ENCODE measurements at regions not wholly inside any gene's neighbourhood (a gene's known extent, or its start where the extent isn't known, plus 50 kb on each side); places are given as distances from the start of the nearest gene placed in this dataset.

- DNase-seq (ENCODE audit: missing footprints), result no peak
- intact Hi-C loops (cut with DNase I), result no loop called here
- no peak for ATAC-seq
Measured at GRCh38 chr7:25900877-25901276, 251.1 kb upstream of the NFE2L3 start.

DNA sequence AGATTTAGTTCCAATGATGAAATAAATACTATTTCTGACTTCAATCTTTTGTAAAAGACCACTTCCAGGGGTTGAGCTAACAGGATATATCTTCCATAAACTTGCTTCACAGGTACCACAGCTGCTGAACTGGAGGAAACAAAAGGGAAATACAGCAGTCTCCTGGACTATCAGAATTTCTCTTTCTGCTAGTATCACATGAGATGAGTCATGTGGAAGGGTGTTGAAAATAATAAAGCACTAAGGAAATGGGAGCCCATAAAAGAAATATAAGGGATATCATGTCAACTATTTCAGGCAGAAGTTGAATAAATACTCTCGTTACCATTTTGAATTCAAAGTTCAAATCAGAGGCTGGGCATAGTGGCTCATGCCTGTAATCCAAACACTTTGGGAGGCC, 250.3 kb upstream of the NFE2L3 start:
- DNase-seq (ENCODE audit: missing footprints) (no peak), ATAC-seq (no peak)
- intact Hi-C loops (cut with DNase I), result no loop called here

DNA sequence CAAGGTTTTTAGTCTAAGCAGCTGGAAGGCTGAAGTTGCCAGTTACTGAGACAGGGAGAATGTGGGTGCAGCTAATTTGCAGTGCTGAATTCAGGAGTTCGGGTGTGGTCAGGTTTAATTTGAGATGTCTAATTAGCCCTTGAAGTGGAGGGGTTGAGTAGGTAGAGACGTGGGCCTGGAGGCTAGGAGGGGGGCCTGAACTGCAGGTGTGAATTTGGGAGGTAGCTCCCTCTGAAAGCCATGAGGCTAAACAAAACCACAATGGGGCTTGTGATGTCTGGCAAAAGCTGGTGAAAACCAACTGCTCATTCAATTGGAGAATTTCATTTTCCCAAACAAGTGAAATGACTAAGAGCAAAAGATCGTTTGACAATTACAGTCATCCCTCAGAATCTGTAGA, 246.0 kb upstream of the NFE2L3 start:
- no peak for DNase-seq (ENCODE audit: missing footprints)
- ATAC-seq, result no peak
- intact Hi-C loops (cut with DNase I), result no loop called here

DNA sequence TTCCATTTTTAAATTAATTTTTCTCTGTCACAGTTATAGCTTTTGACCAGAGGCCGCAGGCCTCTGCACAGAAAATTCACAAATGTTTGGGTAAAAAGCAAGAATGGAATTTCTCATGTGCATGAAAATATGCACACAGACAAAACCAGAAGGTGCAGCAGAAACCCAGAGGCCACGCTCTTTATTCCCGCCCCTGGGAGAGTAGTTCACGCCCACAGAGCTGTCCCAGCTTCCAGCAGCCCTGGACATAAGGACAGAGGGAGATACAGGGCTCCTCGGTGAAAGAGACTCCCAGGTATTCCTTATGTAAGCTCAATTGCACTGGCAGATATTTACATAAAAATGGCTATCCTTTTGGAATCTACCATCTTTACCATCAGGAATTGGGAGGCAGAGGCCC, 245.2 kb upstream of the NFE2L3 start:
- ATAC-seq, result no peak
- intact Hi-C loops (cut with DNase I), result no loop called here

GRCh38 chr7:25907214-25907613, 244.8 kb upstream of the NFE2L3 start:
- ATAC-seq (no peak), DNase-seq (ENCODE audit: missing footprints) (no peak)
- intact Hi-C loops (cut with DNase I), result no loop called here

More for the DNA sequence above, 245.2 kb upstream of the NFE2L3 start:
- no peak for DNase-seq (ENCODE audit: missing footprints)

GRCh38 chr7:25907731-25908130, 244.3 kb upstream of the NFE2L3 start:
- intact Hi-C loops (cut with DNase I), result no loop called here
- ATAC-seq (no peak), DNase-seq (ENCODE audit: missing footprints) (no peak)

DNA sequence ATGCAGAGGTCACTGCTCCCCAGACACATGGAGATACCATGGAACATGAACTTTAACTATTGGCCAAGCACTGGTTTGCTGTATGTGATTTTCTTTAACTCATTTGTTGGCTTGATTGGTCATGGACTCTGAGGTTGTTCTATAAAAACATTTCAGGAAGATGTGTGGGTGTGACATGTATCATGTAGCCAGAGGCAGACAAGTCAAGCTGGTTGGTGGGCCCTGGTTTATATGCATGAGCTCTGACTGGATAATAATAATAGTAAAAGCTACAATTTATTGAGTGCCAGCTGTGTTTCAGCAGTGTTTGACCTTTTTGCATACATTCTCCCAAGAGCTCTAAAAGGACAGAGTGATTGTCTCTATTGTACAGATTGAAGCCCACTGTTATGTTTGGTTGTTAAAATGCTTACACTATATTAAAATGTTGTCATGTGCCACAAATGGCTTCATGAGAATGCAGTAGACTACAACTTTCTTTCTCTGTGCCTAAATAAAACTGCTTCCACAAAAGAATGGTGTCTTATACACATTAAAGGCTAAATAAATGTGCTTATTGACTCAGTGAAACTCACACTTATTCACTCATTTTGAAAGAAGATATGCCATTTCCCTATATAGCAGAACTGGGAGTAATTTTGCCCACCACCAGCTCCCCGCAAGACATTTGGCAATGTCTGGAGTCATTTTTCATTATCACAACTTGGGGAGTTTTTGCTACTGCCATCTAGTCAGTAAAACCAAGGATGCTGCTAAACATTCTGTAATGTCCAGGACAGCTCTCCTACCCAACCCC, 243.6 kb upstream of the NFE2L3 start:
- intact Hi-C loops (cut with DNase I), result no loop called here
- DNase-seq (ENCODE audit: missing footprints) (no peak), ATAC-seq (no peak)

GRCh38 chr7:25911738-25912607, 240.0 kb upstream of the NFE2L3 start:
- intact Hi-C loops (cut with DNase I), result no loop called here
- ATAC-seq (no peak), DNase-seq (ENCODE audit: missing footprints) (no peak)

DNA sequence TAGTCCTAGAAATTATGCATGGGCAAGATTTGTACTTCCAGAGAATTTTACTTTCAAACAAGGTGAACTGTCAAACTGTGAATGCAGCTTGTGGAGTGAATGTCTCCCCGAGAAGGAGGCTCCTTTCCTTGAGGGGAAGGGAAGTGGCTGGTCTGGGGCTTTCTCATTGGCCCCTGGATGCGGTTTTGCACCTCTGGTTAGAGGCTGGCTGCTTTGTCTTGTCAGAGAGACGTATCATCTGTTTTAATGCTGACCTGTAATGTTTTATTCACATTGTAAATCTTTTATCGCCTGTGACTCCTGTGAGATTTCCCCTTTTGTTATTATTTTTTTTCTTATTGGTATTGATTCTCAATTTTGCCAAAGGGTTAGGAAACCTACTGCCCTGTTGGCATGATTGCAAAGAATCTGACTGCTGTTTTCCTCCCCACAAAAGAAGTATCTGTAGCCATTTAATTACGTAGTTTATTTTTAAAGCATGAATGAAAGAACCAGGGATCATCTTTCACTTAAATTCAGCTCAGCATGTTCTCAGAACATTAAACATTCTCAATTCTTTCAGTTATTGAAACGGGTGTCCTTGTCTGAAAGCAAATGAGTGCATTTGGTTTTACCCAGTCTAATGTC, 238.3 kb upstream of the NFE2L3 start:
- intact Hi-C loops (cut with DNase I), result no loop called here
- no peak for DNase-seq (ENCODE audit: missing footprints)
- ATAC-seq, result no peak

DNA sequence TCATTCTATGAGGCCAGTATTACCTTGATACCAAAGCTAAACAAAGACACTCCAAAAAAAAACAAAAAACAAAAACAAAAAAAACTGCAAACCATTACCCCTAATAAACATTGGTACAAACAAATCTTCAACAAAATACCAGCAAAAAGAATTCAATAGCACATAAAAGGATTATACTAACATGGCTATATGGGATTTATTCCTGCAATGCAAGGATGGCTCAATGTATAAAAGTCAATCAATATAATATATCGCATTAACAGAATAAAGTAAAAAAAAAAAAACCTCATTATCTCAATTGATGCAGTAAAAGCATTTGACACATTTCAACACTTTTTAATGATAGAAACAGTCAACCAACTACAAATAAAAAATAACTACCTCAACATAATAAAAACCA, 233.3 kb upstream of the NFE2L3 start:
- intact Hi-C loops (cut with DNase I), result no loop called here
- DNase-seq (ENCODE audit: missing footprints) (no peak), ATAC-seq (no peak)

DNA sequence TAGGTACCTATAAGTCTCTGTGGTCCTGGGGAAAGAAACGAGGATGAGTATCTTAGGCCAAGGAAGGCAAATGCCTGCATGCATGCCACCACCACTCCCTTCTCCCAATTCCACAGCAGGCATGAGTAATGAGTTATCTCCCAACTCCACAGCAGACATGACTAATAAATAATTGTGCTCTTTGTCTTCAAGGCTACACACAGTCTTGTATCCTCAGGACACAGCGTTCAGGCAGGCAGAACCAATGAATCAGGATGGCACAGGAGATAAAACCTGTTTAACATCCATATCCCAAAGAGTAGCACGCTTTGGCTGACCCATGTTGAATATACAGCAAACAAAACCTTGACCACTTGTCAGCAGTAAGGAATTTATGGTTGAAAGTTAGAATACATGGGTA, 229.7 kb upstream of the NFE2L3 start:
- no peak for ATAC-seq
- no peak for DNase-seq (ENCODE audit: missing footprints)
- intact Hi-C loops (cut with DNase I), result no loop called here

DNA sequence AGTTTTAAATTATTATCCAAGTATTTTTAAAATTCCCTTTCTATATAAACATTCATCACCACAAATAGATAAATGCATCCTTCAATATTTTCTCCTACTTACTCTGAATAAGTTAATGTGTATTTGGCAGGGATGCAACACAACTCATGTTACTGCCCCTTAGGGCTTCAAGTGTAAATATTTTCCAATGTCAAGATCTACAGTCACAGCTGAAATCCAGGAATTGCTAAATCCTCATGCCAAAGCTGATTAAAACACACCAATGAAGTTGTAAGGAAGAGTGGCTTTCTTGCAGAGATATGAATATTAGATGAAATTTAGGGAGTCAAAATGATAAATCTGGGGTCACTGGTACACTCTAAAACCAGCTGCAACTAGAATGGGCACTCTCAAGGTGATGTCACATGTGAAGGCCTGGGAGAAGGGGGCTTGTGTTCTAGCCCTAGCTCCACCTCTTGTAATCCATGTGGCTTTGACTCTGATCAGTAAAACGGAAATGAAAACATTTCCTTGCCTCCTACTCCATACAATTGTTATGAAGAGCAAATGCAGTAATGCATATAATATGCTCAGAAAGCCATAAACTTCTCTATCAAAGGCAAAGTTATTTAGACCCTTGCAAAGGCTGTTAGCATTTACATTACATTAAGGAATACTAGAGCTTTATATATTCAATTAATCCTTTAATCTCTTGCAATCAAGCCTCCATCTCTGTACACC, 228.1 kb upstream of the NFE2L3 start:
- ATAC-seq (no peak), DNase-seq (ENCODE audit: missing footprints) (no peak)
- intact Hi-C loops (cut with DNase I), result no loop called here

GRCh38 chr7:25926009-25926408, 226.0 kb upstream of the NFE2L3 start:
- intact Hi-C loops (cut with DNase I), result no loop called here
- ATAC-seq (no peak), DNase-seq (ENCODE audit: missing footprints) (peak; percentile 61)

GRCh38 chr7:25926451-25926850, 225.5 kb upstream of the NFE2L3 start:
- DNase-seq (ENCODE audit: missing footprints) (no peak), ATAC-seq (no peak)
- intact Hi-C loops (cut with DNase I), result no loop called here

DNA sequence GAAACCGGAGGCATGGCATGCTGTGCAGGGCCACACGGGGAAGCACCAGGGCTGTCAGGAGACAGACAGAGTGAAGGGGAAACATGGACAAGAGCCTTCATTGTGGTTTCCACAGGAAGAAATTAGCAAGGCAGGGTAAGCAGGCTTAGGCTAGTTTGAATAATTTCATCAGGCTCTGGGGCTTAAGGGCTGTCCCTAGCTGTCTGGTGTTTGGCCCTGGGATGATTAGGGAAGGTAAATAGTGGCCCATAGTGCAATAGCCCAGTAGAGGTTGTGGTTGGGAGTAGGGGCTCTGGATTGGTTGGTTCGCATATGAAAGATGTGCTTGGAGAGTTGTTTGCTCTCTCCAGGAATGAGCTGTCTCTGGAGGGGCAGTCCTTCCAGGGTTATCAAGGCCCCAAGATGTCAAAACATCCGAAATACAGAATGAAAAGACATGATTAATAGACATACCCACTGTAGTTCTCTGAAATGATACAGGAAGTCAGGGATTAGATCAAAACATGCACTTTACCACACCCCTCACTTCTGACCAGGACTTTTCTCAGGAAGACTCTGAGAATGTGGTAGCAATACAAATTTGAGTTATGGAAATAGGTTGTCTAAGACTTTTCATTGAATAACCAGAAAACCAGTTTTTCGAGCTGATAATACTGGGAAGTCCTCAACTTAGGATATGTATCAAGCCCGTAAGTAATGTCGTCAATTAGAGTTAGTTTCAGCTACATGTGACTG, 224.9 kb upstream of the NFE2L3 start:
- no peak for DNase-seq (ENCODE audit: missing footprints)
- intact Hi-C loops (cut with DNase I), result no loop called here
- ATAC-seq, result no peak

DNA sequence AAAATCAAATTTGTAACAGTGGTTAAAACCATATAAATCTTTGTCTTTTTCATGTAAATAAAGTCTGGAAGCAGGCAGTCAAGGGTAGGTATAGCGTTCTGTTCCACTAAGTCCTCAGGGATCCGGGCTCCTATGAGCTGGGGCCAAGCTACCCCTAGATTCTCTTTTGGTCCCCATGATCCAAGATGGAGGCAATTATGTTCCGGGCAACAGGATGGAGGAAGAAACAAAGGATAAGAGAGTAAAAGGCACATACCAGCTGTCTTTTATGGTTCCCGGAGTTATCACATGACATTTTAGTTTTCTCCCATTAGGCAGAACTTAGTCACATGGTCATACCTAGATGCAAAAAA, 224.4 kb upstream of the NFE2L3 start:
- ATAC-seq (no peak), DNase-seq (ENCODE audit: missing footprints) (no peak)
- intact Hi-C loops (cut with DNase I), result no loop called here

GRCh38 chr7:25928549-25929330, 223.3 kb upstream of the NFE2L3 start:
- ATAC-seq (no peak), DNase-seq (ENCODE audit: missing footprints) (no peak)
- intact Hi-C loops (cut with DNase I), result no loop called here

DNA sequence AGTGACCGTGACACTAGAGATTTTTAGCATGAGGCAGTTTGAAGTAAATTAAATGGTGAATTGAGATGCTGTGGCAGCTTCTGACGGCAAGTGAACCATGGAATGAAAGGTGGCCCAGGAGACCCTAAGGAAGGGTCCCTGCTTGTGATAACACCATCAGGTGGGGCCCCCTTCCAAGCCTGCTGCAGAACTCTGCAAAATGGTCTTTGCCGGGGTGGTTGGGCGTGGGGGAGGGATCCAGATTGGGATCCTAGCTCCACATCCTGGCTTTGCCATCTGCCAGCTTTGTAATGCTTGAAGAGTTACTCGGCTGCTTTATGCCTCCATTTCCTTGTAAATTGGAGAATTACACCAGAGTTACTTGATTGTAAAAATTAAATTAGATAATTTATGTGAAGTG, 222.6 kb upstream of the NFE2L3 start:
- ATAC-seq (no peak), DNase-seq (ENCODE audit: missing footprints) (peak; percentile 20)
- intact Hi-C loops (cut with DNase I), result no loop called here

Measured in Right ventricle myocardium inferior (tissue), 1 donor.